Uterus (tissue), 2 donors: ENCODE measurements at regions not wholly inside any gene's neighbourhood (a gene's known extent, or its start where the extent isn't known, plus 50 kb on each side); places are given as distances from the start of the nearest gene placed in this dataset.

Experiments
- POLR2A ChIP-seq, 2 donors: fragments of 450-650 bp; IDR thresholded peaks; one replicate each; pipeline ENCODE4 v1.6.1; 2016; ENCODE audit warnings: antibody characterized with exemption in 2 of 2, mild to moderate bottlenecking in 1 of 2, moderate library complexity in 1 of 2
- TF ChIP-seq, protein P1 (sequence below), 4 experiments: fragments of 200-600 bp in 2 of 4; fragments of 450-650 bp in 2 of 4; sonication (generic) in 2 of 4; IDR thresholded peaks; one replicate each; pipeline ENCODE4 v1.5.1; 2016 to 2019; ENCODE audit warnings: antibody characterized with exemption in 4 of 4, mild to moderate bottlenecking in 2 of 4, moderate library complexity in 1 of 4

DNA sequence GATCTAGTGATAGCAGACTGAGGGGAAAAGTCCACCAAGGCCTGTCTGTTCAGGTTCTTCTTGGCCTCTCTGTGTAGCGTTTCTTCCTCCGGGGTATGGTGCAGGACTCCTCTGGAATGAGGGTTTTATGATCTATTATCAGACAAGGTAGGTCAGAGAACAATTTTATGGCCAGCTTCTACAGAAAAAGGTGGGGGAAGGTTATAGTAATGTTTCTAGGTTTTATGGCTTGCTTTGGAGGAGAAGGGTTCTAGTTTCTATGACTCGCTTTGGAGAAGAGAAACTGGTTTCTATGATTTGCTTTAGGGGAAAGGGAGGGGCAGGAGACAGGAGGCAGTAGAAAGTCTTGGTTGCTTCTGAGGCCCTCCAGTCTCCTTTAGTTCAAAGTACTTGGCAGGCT lies 144.8 kb upstream of the LAMA2 start:
- TF ChIP-seq, protein P1, sequence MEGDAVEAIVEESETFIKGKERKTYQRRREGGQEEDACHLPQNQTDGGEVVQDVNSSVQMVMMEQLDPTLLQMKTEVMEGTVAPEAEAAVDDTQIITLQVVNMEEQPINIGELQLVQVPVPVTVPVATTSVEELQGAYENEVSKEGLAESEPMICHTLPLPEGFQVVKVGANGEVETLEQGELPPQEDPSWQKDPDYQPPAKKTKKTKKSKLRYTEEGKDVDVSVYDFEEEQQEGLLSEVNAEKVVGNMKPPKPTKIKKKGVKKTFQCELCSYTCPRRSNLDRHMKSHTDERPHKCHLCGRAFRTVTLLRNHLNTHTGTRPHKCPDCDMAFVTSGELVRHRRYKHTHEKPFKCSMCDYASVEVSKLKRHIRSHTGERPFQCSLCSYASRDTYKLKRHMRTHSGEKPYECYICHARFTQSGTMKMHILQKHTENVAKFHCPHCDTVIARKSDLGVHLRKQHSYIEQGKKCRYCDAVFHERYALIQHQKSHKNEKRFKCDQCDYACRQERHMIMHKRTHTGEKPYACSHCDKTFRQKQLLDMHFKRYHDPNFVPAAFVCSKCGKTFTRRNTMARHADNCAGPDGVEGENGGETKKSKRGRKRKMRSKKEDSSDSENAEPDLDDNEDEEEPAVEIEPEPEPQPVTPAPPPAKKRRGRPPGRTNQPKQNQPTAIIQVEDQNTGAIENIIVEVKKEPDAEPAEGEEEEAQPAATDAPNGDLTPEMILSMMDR (IDR thresholded peaks at IDR 0.05) = no peak
- TF ChIP-seq POLR2A (IDR thresholded peaks at IDR 0.05) = no peak
